ENCODE measurements at regions not wholly inside any gene's neighbourhood (a gene's known extent, or its start where the extent isn't known, plus 50 kb on each side); places are given as distances from the start of the nearest gene placed in this dataset.

- ATAC-seq (no peak), DNase-seq (ENCODE audit: low read depth, low spot score) (no peak)
- ChIA-PET CTCF (no interaction called here), POLR2A (no interaction called here)
- Histone ChIP-seq H3K27ac (ENCODE audit: low read length) (no peak overlapping the region), H3K4me1 (ENCODE audit: control insufficient read depth, insufficient read depth, low read length) (no peaks in the 10 kb centered on the region), H3K27me3 (ENCODE audit: control insufficient read depth, insufficient read depth, low read length) (no peaks in the 10 kb centered on the region), H3K9me3 (ENCODE audit: control insufficient read depth, insufficient read depth, low read depth, low read length) (no peaks in the 10 kb centered on the region; the same call in 1 of the 2 replicates), H3K36me3 (ENCODE audit: control insufficient read depth, insufficient read depth, low read length) (no peaks in the 10 kb centered on the region), H3K4me3 (ENCODE audit: low read depth in 2 of 2, low read length in 2 of 2) (no peak overlapping the region)
- BruUV-seq (replicated peaks): no TSS peak
- in situ Hi-C loops (cut with HindIII; ENCODE audit: low pct_unique_long_range_greater_than_20kb, low sequenced_read_pairs): no loop called here
- TF ChIP-seq REST (IDR thresholded peaks at IDR 0.05; ENCODE audit: insufficient read depth in 1 of 2, low read depth in 2 of 2, low read length in 1 of 2) (no peak), CTCF (IDR thresholded peaks at IDR 0.05) (peak; percentile 32), TCF7L2 (IDR thresholded peaks at IDR 0.05; ENCODE audit: low read depth, low read length) (no peak), POLR2AphosphoS5 (IDR thresholded peaks at IDR 0.05; ENCODE audit: low read depth, low read length) (no peak), SIN3A (IDR thresholded peaks at IDR 0.05; ENCODE audit: borderline replicate concordance, insufficient read depth, low read depth, low read length) (no peak)
- intact Hi-C loops (cut with micrococcal nuclease; ENCODE audit: unreplicated experiment): no loop called here
Observed at GRCh38 chr4:133483600-133484246, 334.6 kb downstream of the PCDH10 start.

- Histone ChIP-seq H3K4me3 (ENCODE audit: low read depth in 2 of 2, low read length in 2 of 2) (no peak overlapping the region), H3K9me3 (ENCODE audit: control insufficient read depth, insufficient read depth, low read depth, low read length) (no peaks in the 10 kb centered on the region), H3K4me1 (ENCODE audit: control insufficient read depth, insufficient read depth, low read length) (no peaks in the 10 kb centered on the region), H3K36me3 (ENCODE audit: control insufficient read depth, insufficient read depth, low read length) (no peaks in the 10 kb centered on the region), H3K27ac (ENCODE audit: low read length) (no peak overlapping the region), H3K27me3 (ENCODE audit: control insufficient read depth, insufficient read depth, low read length) (no peaks in the 10 kb centered on the region)
- ATAC-seq (no peak), DNase-seq (ENCODE audit: low read depth, low spot score) (no peak)
- intact Hi-C loops (cut with micrococcal nuclease; ENCODE audit: unreplicated experiment) (no loop called here), in situ Hi-C loops (cut with HindIII; ENCODE audit: low pct_unique_long_range_greater_than_20kb, low sequenced_read_pairs) (no loop called here)
- BruUV-seq (replicated peaks): no TSS peak
- CTCF ChIA-PET: no interaction called here
- POLR2A ChIA-PET: interaction anchor here (0.7 kb wide), 1 partner anchor 76 kb away, joined by 3 read pairs; no protein-coding TSS in a partner anchor
- TF ChIP-seq REST (IDR thresholded peaks at IDR 0.05; ENCODE audit: insufficient read depth in 1 of 2, low read depth in 2 of 2, low read length in 1 of 2) (no peak), TCF7L2 (IDR thresholded peaks at IDR 0.05; ENCODE audit: low read depth, low read length) (no peak), SIN3A (IDR thresholded peaks at IDR 0.05; ENCODE audit: borderline replicate concordance, insufficient read depth, low read depth, low read length) (no peak)
Observed at GRCh38 chr4:133476063-133476462, 327.0 kb downstream of the PCDH10 start.

Data from Panc1 (cell line).